ENCODE measurements at regions not wholly inside any gene's neighbourhood (a gene's known extent, or its start where the extent isn't known, plus 50 kb on each side); places are given as distances from the start of the nearest gene placed in this dataset.
A peak's percentile ranks its signal among the peaks of the same experiment; 100 is the strongest.

DNA sequence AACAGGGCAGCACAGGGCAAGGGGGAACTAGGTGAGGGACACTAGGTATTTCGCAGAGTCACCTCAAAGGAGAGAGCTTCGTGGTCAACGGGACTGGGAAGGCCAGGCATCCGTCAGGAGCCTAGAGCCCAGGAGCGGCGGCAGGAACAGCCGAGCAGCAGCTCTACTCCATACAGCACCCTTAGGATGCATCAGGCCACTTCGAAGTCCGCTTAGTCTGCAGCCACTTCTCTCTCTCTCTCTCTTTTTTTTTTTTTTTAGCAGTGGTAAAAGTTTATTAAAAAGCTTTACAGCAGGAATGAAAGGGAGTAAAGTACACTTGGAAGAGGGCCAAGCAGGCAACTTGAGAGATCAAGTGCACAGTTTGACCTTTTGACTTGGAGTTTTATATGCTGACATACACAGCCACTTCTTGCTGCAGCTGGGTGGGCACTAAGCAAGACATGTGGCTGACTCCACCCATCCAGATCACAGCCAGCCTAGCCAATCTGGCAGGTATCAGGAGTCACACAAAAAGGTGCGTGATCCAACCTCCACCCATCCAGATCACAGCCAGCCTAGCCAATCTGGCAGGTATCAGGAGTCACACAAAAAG lies 209.7 kb upstream of the RADX start:
- Histone ChIP-seq H3K27me3 (peaks cover 1 to 39% (median 28%) of the 10 kb centered on the region in 11 experiments; a peak in 18 of 22 replicates), H3K9me3 (replicated peaks in 1 of 11) (peaks cover 0 to 2% (median 0%) of the 10 kb centered on the region in 11 experiments; a peak in 2 of 22 replicates), H3K27ac (no peak overlapping the region), H3K4me2 (no peak overlapping the region), H3K4me1 (no peaks in the 10 kb centered on the region), H3K36me3 (no peaks in the 10 kb centered on the region), H3K9ac (no peak overlapping the region), H4K20me1 (no peaks in the 10 kb centered on the region), H3K4me3 (no peak overlapping the region)
- TF ChIP-seq Cebpa-rat (IDR thresholded peaks at IDR 0.05): no peak

DNA sequence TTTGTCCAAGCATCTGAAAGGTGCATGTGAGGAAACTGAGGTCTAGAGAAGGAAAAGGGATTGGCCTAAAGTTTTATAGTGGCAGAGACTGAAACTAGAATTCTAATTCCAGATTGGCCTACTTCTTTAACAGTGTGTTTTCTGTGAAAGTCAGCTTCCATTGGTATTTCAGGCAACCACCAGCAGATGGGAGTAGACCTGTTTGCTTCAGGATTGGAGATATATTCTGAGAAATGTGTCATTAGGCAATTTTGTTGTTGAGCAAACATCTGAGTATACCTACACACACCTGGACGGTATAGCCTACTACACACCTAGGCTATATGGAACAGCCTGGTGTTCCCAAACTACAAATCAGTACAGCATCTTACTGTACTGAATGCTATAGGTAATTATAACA lies 207.3 kb upstream of the RADX start:
- H3K36me3 ChIP-seq: no peaks in the 10 kb centered on the region
- H3K4me3 ChIP-seq: no peak overlapping the region
- H3K27me3 ChIP-seq: peaks cover 6 to 61% (median 49%) of the 10 kb centered on the region in 11 experiments; a peak in 19 of 22 replicates
- no peak overlapping the region for H3K4me2 ChIP-seq
- no peak overlapping the region for H3K27ac ChIP-seq
- TF ChIP-seq Cebpa-rat (IDR thresholded peaks at IDR 0.05): no peak
- no peaks in the 10 kb centered on the region for H3K4me1 ChIP-seq
- no peak overlapping the region for H3K9ac ChIP-seq
- H3K9me3 ChIP-seq (replicated peaks in 1 of 11): peaks cover 0 to 4% (median 0%) of the 10 kb centered on the region in 11 experiments; a peak in 2 of 22 replicates
- H4K20me1 ChIP-seq: no peaks in the 10 kb centered on the region

DNA sequence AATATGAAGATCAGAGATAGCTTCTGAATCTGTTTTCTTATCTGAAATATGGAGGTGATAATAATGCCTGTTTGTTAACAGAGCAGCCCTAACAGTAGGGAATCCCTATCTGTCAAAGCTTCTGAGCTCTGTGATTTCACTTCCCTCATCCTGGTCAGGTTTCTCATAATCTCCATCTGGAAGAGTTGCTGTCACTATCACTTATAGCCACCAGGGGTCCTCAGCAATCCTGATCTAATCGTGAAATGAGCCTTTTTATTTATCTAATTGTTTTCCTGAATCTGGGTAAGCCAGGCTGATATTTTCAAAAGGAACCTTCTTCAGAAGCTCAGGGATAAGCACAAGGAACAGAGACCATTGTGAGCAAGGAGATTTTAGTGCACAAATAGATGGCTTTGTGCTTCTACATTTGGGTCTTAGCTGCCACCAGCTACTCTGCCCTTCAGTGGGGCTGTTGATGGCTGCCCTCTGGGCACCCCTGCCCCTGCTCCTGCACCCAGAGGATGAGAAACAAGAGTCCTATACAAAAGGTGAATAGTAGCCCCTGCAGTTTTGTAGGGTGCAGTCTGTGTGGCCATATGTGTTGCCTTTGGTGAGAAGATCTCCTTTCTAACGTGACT lies 196.4 kb upstream of the RADX start:
- Histone ChIP-seq H3K4me1 (no peaks in the 10 kb centered on the region), H3K27ac (no peak overlapping the region), H3K36me3 (no peaks in the 10 kb centered on the region), H3K4me2 (no peak overlapping the region), H3K9ac (no peak overlapping the region), H3K27me3 (peaks cover 14 to 30% (median 19%) of the 10 kb centered on the region in 11 experiments; a peak in 20 of 22 replicates), H3K9me3 (replicated peaks in 1 of 11) (no peaks in the 10 kb centered on the region), H3K4me3 (no peak overlapping the region), H4K20me1 (no peaks in the 10 kb centered on the region)
- TF ChIP-seq Cebpa-rat (IDR thresholded peaks at IDR 0.05): no peak

DNA sequence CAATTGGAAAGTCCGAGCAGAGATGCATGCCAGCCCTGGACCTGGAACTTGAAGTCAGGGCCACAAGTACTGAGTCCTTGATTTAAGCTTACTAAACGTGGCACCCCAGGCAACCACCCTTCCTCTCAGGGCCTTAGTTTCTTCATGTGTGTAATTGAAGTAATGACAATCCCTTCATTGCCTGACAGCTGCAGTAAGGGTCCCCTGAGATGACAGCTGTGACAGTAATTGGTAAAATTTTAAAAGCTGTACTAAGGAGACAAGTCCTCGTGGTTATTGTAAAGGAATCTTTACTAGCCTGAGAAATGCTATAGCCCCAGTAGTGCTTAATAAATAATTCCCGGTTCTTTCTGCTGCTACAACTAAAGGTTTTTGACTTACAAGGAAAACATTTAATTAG lies 175.1 kb upstream of the RADX start:
- Histone ChIP-seq H3K36me3 (no peaks in the 10 kb centered on the region), H3K4me1 (no peaks in the 10 kb centered on the region), H3K27ac (no peak overlapping the region), H3K4me3 (no peak overlapping the region), H3K9ac (no peak overlapping the region), H3K4me2 (no peak overlapping the region), H4K20me1 (no peaks in the 10 kb centered on the region; a peak in 1 of 22 replicates), H3K9me3 (replicated peaks in 1 of 11) (no peaks in the 10 kb centered on the region), H3K27me3 (peaks cover 42 to 97% (median 86%) of the 10 kb centered on the region in 11 experiments)
- no peak for TF ChIP-seq Cebpa-rat (IDR thresholded peaks at IDR 0.05)

DNA sequence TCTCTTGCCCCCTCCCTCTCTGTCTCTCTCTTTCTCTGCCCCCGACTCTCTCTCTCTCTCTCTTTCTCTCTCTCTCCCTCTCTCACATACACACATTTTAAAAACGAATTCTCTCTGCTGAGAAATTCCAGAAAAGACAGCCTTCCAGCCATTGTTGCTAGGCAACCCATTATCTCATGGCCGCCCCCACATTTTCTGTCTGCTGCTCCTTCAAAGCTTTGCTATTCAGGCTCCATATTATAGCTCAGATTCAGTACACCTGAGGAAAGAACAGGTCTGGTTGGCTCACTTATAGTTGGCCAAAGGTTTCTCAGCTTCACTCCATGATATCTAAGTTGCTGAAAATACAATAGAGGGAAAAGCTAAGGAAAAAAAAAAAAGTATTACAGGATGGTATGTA lies 174.4 kb upstream of the RADX start:
- TF ChIP-seq Cebpa-rat (IDR thresholded peaks at IDR 0.05): no peak
- H3K27me3 ChIP-seq: peaks cover 42 to 96% (median 89%) of the 10 kb centered on the region in 11 experiments
- no peaks in the 10 kb centered on the region for H3K9me3 ChIP-seq (replicated peaks in 1 of 11)
- no peaks in the 10 kb centered on the region for H3K36me3 ChIP-seq
- no peak overlapping the region for H3K9ac ChIP-seq
- H3K4me2 ChIP-seq: no peak overlapping the region
- H3K27ac ChIP-seq: no peak overlapping the region
- H3K4me3 ChIP-seq: no peak overlapping the region
- H3K4me1 ChIP-seq: no peaks in the 10 kb centered on the region
- H4K20me1 ChIP-seq: no peaks in the 10 kb centered on the region; a peak in 1 of 22 replicates

DNA sequence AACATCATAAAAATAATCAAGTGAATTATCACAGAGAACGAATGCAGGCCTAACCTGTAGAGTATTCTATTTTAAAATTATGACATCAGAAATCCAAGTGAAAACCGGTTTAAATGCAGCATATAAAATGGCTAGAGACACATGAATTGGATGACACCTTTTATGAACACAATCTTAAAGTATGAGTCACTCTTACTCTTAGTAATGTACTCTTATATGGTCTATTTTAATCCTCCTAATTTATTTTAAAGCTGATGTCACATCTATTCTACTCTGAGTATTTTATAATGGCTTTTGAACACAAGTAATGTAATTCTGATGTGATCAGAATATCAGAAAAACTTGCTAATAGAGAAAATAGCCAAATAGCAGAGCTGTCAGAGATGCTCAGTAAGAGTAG lies 161.4 kb upstream of the RADX start:
- Histone ChIP-seq H3K27me3 (peaks cover 2 to 53% (median 44%) of the 10 kb centered on the region in 11 experiments; a peak in 21 of 22 replicates), H3K4me2 (no peak overlapping the region), H3K27ac (no peak overlapping the region), H4K20me1 (no peaks in the 10 kb centered on the region), H3K9ac (no peak overlapping the region), H3K9me3 (replicated peaks in 1 of 11) (peaks cover 0 to 13% (median 5%) of the 10 kb centered on the region in 11 experiments; a peak in 6 of 22 replicates), H3K4me3 (no peak overlapping the region), H3K36me3 (no peaks in the 10 kb centered on the region), H3K4me1 (no peaks in the 10 kb centered on the region)
- TF ChIP-seq Cebpa-rat (IDR thresholded peaks at IDR 0.05): no peak

DNA sequence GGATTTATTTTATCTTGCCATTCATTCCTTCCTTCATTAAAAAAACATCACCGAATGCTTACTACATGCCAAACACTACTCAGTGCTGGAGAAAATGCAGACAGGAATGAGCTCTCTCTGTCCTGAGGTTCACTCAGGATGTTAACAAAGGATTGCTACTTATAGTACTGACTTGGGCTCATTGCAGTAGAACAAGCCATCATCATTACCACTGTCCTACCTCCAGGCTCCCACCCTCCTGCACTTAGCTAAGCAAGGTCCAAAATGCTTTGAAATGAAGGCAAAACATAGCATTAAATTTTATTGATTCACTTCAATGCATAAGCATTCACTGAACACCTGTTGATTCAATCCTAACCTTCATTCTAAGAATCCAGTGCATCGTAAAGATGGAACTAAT lies 159.8 kb upstream of the RADX start:
- no peak overlapping the region for H3K9ac ChIP-seq
- H3K27ac ChIP-seq: no peak overlapping the region
- no peak overlapping the region for H3K4me2 ChIP-seq
- H4K20me1 ChIP-seq: no peaks in the 10 kb centered on the region
- peaks cover 0 to 2% (median 0%) of the 10 kb centered on the region in 10 experiments; a peak in 1 of 20 replicates for H3K4me1 ChIP-seq
- no peak overlapping the region for H3K4me3 ChIP-seq
- peaks cover 17 to 58% (median 48%) of the 10 kb centered on the region in 11 experiments; a peak in 21 of 22 replicates for H3K27me3 ChIP-seq
- no peak for TF ChIP-seq Cebpa-rat (IDR thresholded peaks at IDR 0.05)
- H3K9me3 ChIP-seq (replicated peaks in 1 of 11): peaks cover 0 to 13% (median 5%) of the 10 kb centered on the region in 11 experiments; a peak in 6 of 22 replicates
- no peaks in the 10 kb centered on the region for H3K36me3 ChIP-seq

DNA sequence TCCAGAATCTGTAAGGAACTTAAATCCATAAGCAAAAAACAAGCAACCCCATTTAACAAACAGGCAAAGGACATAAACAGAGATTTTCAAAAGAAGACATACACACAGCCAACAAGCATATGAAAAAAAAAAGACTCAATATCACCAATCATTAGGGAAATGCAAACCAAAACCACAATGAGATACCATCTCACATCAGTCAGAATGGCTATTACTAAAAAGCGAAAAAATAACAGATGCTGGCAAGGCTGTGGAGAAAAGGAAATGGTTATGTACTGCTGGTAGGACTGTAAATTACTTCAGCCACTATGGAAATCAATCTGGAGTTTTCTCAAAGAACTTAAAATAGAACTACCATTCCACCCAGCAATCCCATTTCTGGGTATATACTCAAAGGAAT lies 156.8 kb upstream of the RADX start:
- no peak for TF ChIP-seq Cebpa-rat (IDR thresholded peaks at IDR 0.05)
- Histone ChIP-seq H3K4me3 (no peak overlapping the region), H3K9ac (no peak overlapping the region), H3K4me1 (peaks cover 0 to 15% (median 0%) of the 10 kb centered on the region in 10 experiments; a peak in 2 of 20 replicates), H3K36me3 (no peaks in the 10 kb centered on the region), H4K20me1 (no peaks in the 10 kb centered on the region), H3K27me3 (peaks cover 34 to 80% (median 64%) of the 10 kb centered on the region in 11 experiments; a peak in 21 of 22 replicates), H3K27ac (no peak overlapping the region), H3K4me2 (no peak overlapping the region), H3K9me3 (replicated peaks in 1 of 11) (peaks cover 0 to 13% (median 5%) of the 10 kb centered on the region in 11 experiments; a peak in 6 of 22 replicates)

DNA sequence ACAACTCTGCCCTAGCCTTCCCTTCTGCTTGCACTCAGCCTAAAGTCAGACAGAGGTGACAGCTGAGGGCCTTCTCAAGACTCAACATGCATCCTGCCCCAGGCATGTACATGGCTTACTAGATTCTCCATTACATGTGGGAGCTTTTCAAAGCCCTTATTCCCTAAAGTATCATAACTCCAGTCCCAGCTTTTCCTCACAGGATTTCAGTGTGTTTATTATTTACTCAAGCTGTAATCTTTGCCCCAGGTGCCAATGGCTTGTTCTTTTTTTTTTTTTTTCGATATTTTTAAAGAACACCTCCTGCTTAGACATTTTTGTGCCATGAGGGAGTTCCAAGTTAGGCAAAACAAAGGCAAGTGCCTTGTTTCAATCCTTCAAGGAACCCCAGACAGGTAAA lies 154.0 kb upstream of the RADX start:
- H4K20me1 ChIP-seq: no peaks in the 10 kb centered on the region
- peak overlapping the region in 1 of 11 experiments; percentile 55; a peak in 1 of 22 replicates for H3K4me2 ChIP-seq
- no peaks in the 10 kb centered on the region for H3K9me3 ChIP-seq (replicated peaks in 1 of 11)
- no peak overlapping the region for H3K27ac ChIP-seq
- H3K36me3 ChIP-seq: no peaks in the 10 kb centered on the region
- peaks cover 0 to 15% (median 0%) of the 10 kb centered on the region in 10 experiments; a peak in 2 of 20 replicates for H3K4me1 ChIP-seq
- peaks cover 37 to 97% (median 92%) of the 10 kb centered on the region in 11 experiments; a peak in 21 of 22 replicates for H3K27me3 ChIP-seq
- no peak for TF ChIP-seq Cebpa-rat (IDR thresholded peaks at IDR 0.05)
- no peak overlapping the region for H3K9ac ChIP-seq
- H3K4me3 ChIP-seq: no peak overlapping the region
